OCI-LY7 (cell line): ENCODE measurements at regions not wholly inside any gene's neighbourhood (a gene's known extent, or its start where the extent isn't known, plus 50 kb on each side); places are given as distances from the start of the nearest gene placed in this dataset.

Experiments used
- BruUV-seq: library from RNA; stranded (reverse); fragments of 400-500 nt; replicated peaks from 2 replicates; lab custom pipeline; 2021; lab: Mats Ljungman, UMichigan
- CTCF ChIA-PET: fragments of 300-600 bp; sonication (Branson Sonifier 250); formaldehyde crosslinking; loops from one replicate; lab custom pipeline; 2022; ENCODE audit warnings: antibody characterized with exemption; ENCODE audit not compliant: unreplicated experiment; lab: Charles Lee
- POLR2A ChIA-PET: fragments of 300-600 bp; sonication (Branson Sonifier 250); formaldehyde crosslinking; loops from one replicate; lab custom pipeline; 2022; ENCODE audit warnings: antibody characterized with exemption; lab: Charles Lee
- DNase-seq: peaks from one replicate; pipeline ENCODE4 v3.0.0-alpha.2; 2015; ENCODE audit warnings: low spot score
- H2AFZ ChIP-seq: fragments of 200-600 bp; sonication (generic), shearing (Covaris generic); 2 replicates; pipeline ENCODE4 v1.6.1; 2014; ENCODE audit warnings: mild to moderate bottlenecking, antibody characterized with exemption, low read length, moderate library complexity
- H3K27ac ChIP-seq: fragments of 200-600 bp; sonication (generic); 2 replicates; pipeline ENCODE4 v1.5.1; 2014; ENCODE audit warnings: mixed run types, low read depth, mild to moderate bottlenecking, moderate library complexity, low read length, inconsistent platforms; ENCODE audit not compliant: poor library complexity, severe bottlenecking
- H3K36me3 ChIP-seq: fragments of 200-600 bp; sonication (generic); 2 replicates; pipeline ENCODE4 v1.6.1; 2014; ENCODE audit warnings: mild to moderate bottlenecking, antibody characterized with exemption, low read length, moderate library complexity, mixed read lengths; ENCODE audit not compliant: insufficient read depth
- H3K4me1 ChIP-seq: fragments of 200-600 bp; sonication (generic); 2 replicates; pipeline ENCODE4 v1.5.1; 2014; ENCODE audit warnings: mild to moderate bottlenecking, low read length; ENCODE audit not compliant: insufficient read depth, poor library complexity, severe bottlenecking
- H3K4me2 ChIP-seq: fragments of 200-600 bp; sonication (generic); 2 replicates; pipeline ENCODE4 v1.6.1; 2014; ENCODE audit warnings: mild to moderate bottlenecking, low read length
- H3K4me3 ChIP-seq: fragments of 200-600 bp; sonication (generic); 2 replicates; pipeline ENCODE4 v1.5.1; 2014; ENCODE audit warnings: mild to moderate bottlenecking, low read depth, low read length; ENCODE audit not compliant: poor library complexity, severe bottlenecking
- H3K79me2 ChIP-seq: fragments of 200-600 bp; sonication (generic); 2 replicates; pipeline ENCODE4 v1.6.1; 2016; ENCODE audit warnings: low read depth, mild to moderate bottlenecking, low read length, moderate library complexity, mixed read lengths; ENCODE audit not compliant: insufficient read depth
- H3K9me2 ChIP-seq: fragments of 200-600 bp; sonication (generic); 2 replicates; pipeline ENCODE4 v1.6.1; 2016; ENCODE audit warnings: mild to moderate bottlenecking, low read length, mixed read lengths; ENCODE audit not compliant: insufficient read depth
- H3K9me3 ChIP-seq: fragments of 200-600 bp; sonication (generic); 2 replicates; pipeline ENCODE4 v1.6.1; 2014; ENCODE audit warnings: mild to moderate bottlenecking, mixed run types, low read length, mixed read lengths
- H4K20me1 ChIP-seq: fragments of 200-600 bp; sonication (generic); 2 replicates; pipeline ENCODE4 v1.6.1; 2014; ENCODE audit warnings: mild to moderate bottlenecking, antibody characterized with exemption, low read length, moderate library complexity, mixed read lengths; ENCODE audit not compliant: insufficient read depth
- CTCF ChIP-seq: fragments of 200-600 bp; sonication (generic); conservative IDR thresholded peaks from 2 replicates; pipeline ENCODE4 v1.5.1; 2014; ENCODE audit warnings: mild to moderate bottlenecking, antibody characterized with exemption, low read length, moderate library complexity, mixed read lengths
- EZH2phosphoT487 ChIP-seq: fragments of 200-600 bp; sonication (generic); IDR thresholded peaks from 2 replicates; pipeline ENCODE4 v1.6.1; 2018; ENCODE audit warnings: low read depth, borderline replicate concordance, mild to moderate bottlenecking, mixed run types, antibody characterized with exemption, low read length, moderate library complexity, mixed read lengths
- intact Hi-C: fragments of 100-400 bp; cut with micrococcal nuclease; formaldehyde crosslinking; loops from one replicate; pipeline ENCODE4 v1.10.0; 2022; ENCODE audit not compliant: unreplicated experiment

- Histone ChIP-seq H3K4me1 (no peaks in the 10 kb centered on the region), H3K4me3 (no peak overlapping the region), H3K79me2 (no peaks in the 10 kb centered on the region), H4K20me1 (no peaks in the 10 kb centered on the region), H3K4me2 (no peak overlapping the region), H3K9me2 (no peaks in the 10 kb centered on the region), H3K9me3 (no peaks in the 10 kb centered on the region), H3K36me3 (no peaks in the 10 kb centered on the region), H2AFZ (no peak overlapping the region), H3K27ac (no peak overlapping the region)
- DNase-seq, result no peak
- intact Hi-C loops, result no loop called here
- POLR2A ChIA-PET, result no interaction called here
- no peak for TF ChIP-seq EZH2phosphoT487
- no peak for TF ChIP-seq CTCF
- no TSS peak for BruUV-seq
- CTCF ChIA-PET, result no interaction called here
These were observed 127.0 kb downstream of the RPAP3 start for GRCh38 chr12:47578836-47579235.

- intact Hi-C loops, result no loop called here
- Histone ChIP-seq H3K36me3 (no peaks in the 10 kb centered on the region), H3K79me2 (no peaks in the 10 kb centered on the region), H3K4me3 (no peak overlapping the region), H3K9me2 (no peaks in the 10 kb centered on the region), H3K4me2 (no peak overlapping the region), H3K27ac (no peak overlapping the region), H2AFZ (no peak overlapping the region), H3K4me1 (no peaks in the 10 kb centered on the region), H3K9me3 (no peaks in the 10 kb centered on the region), H4K20me1 (no peaks in the 10 kb centered on the region)
- no peak for TF ChIP-seq CTCF
- no peak for TF ChIP-seq EZH2phosphoT487
- no peak for DNase-seq
- ChIA-PET CTCF (no interaction called here), POLR2A (interaction anchor here (1.2 kb wide), 1 partner anchor 10 kb away, joined by 3 read pairs; no protein-coding TSS in a partner anchor)
- no TSS peak for BruUV-seq
These were observed 128.4 kb downstream of the RPAP3 start for GRCh38 chr12:47577206-47577989.

- no peak overlapping the region for H3K4me2 ChIP-seq
- intact Hi-C loops, result no loop called here
- no TSS peak for BruUV-seq
- no peaks in the 10 kb centered on the region for H3K9me3 ChIP-seq
- H3K27ac ChIP-seq, result no peak overlapping the region
- no peaks in the 10 kb centered on the region for H4K20me1 ChIP-seq
- no peak for TF ChIP-seq EZH2phosphoT487
- H3K4me1 ChIP-seq, result no peaks in the 10 kb centered on the region
- no peak overlapping the region for H3K4me3 ChIP-seq
- no peaks in the 10 kb centered on the region for H3K79me2 ChIP-seq
- no peaks in the 10 kb centered on the region for H3K9me2 ChIP-seq
- DNase-seq, result no peak
- no peaks in the 10 kb centered on the region for H3K36me3 ChIP-seq
- CTCF ChIA-PET, result no interaction called here
- POLR2A ChIA-PET, result interaction anchor here (0.6 to 1.2 kb wide), 2 partner anchors 9 to 534 kb away, joined by 3 to 4 read pairs; no protein-coding TSS in a partner anchor
- no peak overlapping the region for H2AFZ ChIP-seq
These were observed 129.4 kb downstream of the RPAP3 start for GRCh38 chr12:47576289-47576945.
